Erythroblast (primary cell): ENCODE measurements at regions not wholly inside any gene's neighbourhood (a gene's known extent, or its start where the extent isn't known, plus 50 kb on each side); places are given as distances from the start of the nearest gene placed in this dataset.

Experiments
- GATA1 ChIP-seq: IDR thresholded peaks from 2 replicates; pipeline ENCODE4 v1.6.1; 2011; ENCODE audit warnings: low read depth, mild to moderate bottlenecking, control low read depth, low read length, moderate library complexity
- POLR2A ChIP-seq: IDR thresholded peaks from 2 replicates; pipeline ENCODE4 v1.6.1; 2011; ENCODE audit warnings: mild to moderate bottlenecking, low read length

DNA sequence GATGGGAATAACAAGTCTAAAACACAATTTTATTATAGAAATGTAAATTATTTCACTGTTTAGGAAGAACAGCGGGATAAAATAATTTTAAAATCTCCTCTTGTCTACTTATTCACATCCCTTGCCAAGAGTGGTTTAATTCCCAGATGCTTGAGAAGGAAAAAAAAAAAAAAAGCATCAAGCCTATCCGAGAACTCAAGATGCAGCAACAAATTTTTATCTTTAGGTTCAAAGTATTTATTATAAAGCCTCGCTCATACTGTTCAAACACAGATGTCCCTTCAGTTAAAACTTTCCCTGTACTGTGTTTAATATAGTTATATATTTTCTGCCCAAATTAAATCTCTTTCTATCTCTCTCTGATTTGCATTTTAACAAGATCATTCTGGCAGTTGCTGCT is 1615.8 kb downstream of the PLA2G4A start:
- TF ChIP-seq POLR2A = no peak
- no peak for TF ChIP-seq GATA1
